Transverse colon (tissue), 4 donors: ENCODE measurements at regions not wholly inside any gene's neighbourhood (a gene's known extent, or its start where the extent isn't known, plus 50 kb on each side); places are given as distances from the start of the nearest gene placed in this dataset.

Source experiments
- CTCF ChIP-seq, 5 experiments: fragments of 200-600 bp in 3 of 5; fragments of 450-650 bp in 2 of 5; sonication (generic) in 3 of 5; IDR thresholded peaks; 1 replicate in 2 of 5; 2 replicates in 3 of 5; pipeline ENCODE4 v1.5.1; 2016 to 2017; ENCODE audit warnings: antibody characterized with exemption in 5 of 5, inconsistent platforms in 3 of 5, mild to moderate bottlenecking in 2 of 5, moderate library complexity in 1 of 5
- EP300 ChIP-seq: sonication (generic); formaldehyde crosslinking; IDR thresholded peaks from one replicate; pipeline ENCODE4 v1.6.1; 2017; ENCODE audit warnings: antibody characterized with exemption, low read depth
- POLR2A ChIP-seq: fragments of 450-650 bp; IDR thresholded peaks from one replicate; pipeline ENCODE4 v1.6.1; 2016; ENCODE audit warnings: antibody characterized with exemption, mild to moderate bottlenecking, moderate library complexity
- POLR2AphosphoS5 ChIP-seq, 3 donors: sonication (generic); formaldehyde crosslinking; IDR thresholded peaks; one replicate each; pipeline ENCODE4 v1.6.1; 2016; ENCODE audit warnings: antibody characterized with exemption in 3 of 3

- TF ChIP-seq EP300: no peak
- TF ChIP-seq CTCF (IDR thresholded peaks at IDR 0.05): no peak
- TF ChIP-seq POLR2A: no peak
- no peak for TF ChIP-seq POLR2AphosphoS5 (IDR thresholded peaks at IDR 0.05)
Observed at GRCh38 chr12:98057701-98058100, 457.7 kb upstream of the TMPO start.
